Breast epithelium (tissue), 3 donors: ENCODE measurements at regions not wholly inside any gene's neighbourhood (a gene's known extent, or its start where the extent isn't known, plus 50 kb on each side); places are given as distances from the start of the nearest gene placed in this dataset.

Source experiments
- CTCF ChIP-seq, 3 donors: fragments of 450-650 bp; IDR thresholded peaks; one replicate each; pipeline ENCODE4 v1.5.1; 2016 to 2017; ENCODE audit warnings: antibody characterized with exemption in 3 of 3, mild to moderate bottlenecking in 3 of 3, moderate library complexity in 3 of 3
- POLR2AphosphoS5 ChIP-seq, 3 donors: sonication (generic); formaldehyde crosslinking; IDR thresholded peaks; one replicate each; pipeline ENCODE4 v1.6.1; 2017; ENCODE audit warnings: antibody characterized with exemption in 3 of 3

DNA sequence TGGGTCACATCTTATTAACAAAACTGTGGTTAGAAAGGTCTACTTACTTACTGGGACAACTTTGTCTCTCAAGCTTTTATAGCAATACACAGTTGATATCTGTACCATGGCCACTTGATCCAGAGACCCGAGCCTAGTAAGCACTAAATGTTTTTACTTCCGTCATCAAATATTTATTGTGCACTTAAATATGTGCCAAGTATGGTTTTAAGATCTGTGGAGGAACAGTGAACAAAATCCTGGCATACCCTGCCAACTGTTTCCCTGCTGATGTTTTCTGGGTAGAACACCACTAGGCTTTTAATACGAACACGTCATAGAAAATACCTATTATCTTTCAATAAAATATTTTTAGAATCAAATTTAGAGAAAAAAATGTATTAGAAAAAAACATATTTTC is 574.8 kb downstream of the HACE1 start:
- TF ChIP-seq POLR2AphosphoS5 (IDR thresholded peaks at IDR 0.05), result no peak
- TF ChIP-seq CTCF (IDR thresholded peaks at IDR 0.05), result no peak
